DND-41 (cell line): ENCODE measurements at regions not wholly inside any gene's neighbourhood (a gene's known extent, or its start where the extent isn't known, plus 50 kb on each side); places are given as distances from the start of the nearest gene placed in this dataset.

ENCODE experiments used
- ATAC-seq: fragments of 200-7000 bp; cut with Tn5 transposase; 3 replicates; pipeline ENCODE4 v1.9.1; 2021; ENCODE audit warnings: low read depth; ENCODE audit not compliant: insufficient read depth
- DNase-seq: peaks from one replicate; pipeline ENCODE4 v3.0.0-alpha.2; 2020
- H2AFZ ChIP-seq: 2 replicates; pipeline ENCODE4 v1.6.0; 2012; ENCODE audit warnings: low read depth, low read length
- H3K27ac ChIP-seq: 2 replicates; pipeline ENCODE4 v1.5.1; 2012; ENCODE audit warnings: low read length, inconsistent platforms
- H3K27me3 ChIP-seq: fragments of 200-600 bp; sonication (generic); 2 replicates; pipeline ENCODE4 v1.6.0; 2012; ENCODE audit warnings: low read length, mild to moderate bottlenecking, inconsistent platforms; ENCODE audit not compliant: insufficient read depth, poor library complexity
- H3K36me3 ChIP-seq: 2 replicates; pipeline ENCODE4 v1.5.1; 2012; ENCODE audit warnings: low read length, inconsistent platforms; ENCODE audit not compliant: insufficient read depth
- H3K4me1 ChIP-seq: 2 replicates; pipeline ENCODE4 v1.5.1; 2012; ENCODE audit warnings: mild to moderate bottlenecking, low read length; ENCODE audit not compliant: insufficient read depth
- H3K4me2 ChIP-seq: 2 replicates; pipeline ENCODE4 v1.6.0; 2012; ENCODE audit warnings: mild to moderate bottlenecking, moderate library complexity, low read length, inconsistent platforms; ENCODE audit not compliant: insufficient read depth
- H3K4me3 ChIP-seq, 2 experiments: fragments of 200-600 bp in 1 of 2; shearing (Covaris generic) in 1 of 2; 2 replicates each; pipeline ENCODE4 v1.5.1; 2012 to 2016; ENCODE audit warnings: inconsistent platforms in 2 of 2, low read length in 2 of 2, mild to moderate bottlenecking in 2 of 2, low read depth in 1 of 2, moderate library complexity in 1 of 2
- H3K79me2 ChIP-seq: 2 replicates; pipeline ENCODE4 v1.6.0; 2012; ENCODE audit warnings: low read length, inconsistent platforms; ENCODE audit not compliant: insufficient read depth
- H3K9ac ChIP-seq: 2 replicates; pipeline ENCODE4 v1.6.0; 2012; ENCODE audit warnings: low read depth, mild to moderate bottlenecking, inconsistent platforms, low read length, moderate library complexity
- H3K9me3 ChIP-seq: 2 replicates; pipeline ENCODE4 v1.5.1; 2012; ENCODE audit warnings: low read length, moderate library complexity, mild to moderate bottlenecking, inconsistent platforms; ENCODE audit not compliant: insufficient read depth, severe bottlenecking
- H4K20me1 ChIP-seq: 2 replicates; pipeline ENCODE4 v1.6.0; 2012; ENCODE audit warnings: low read length; ENCODE audit not compliant: insufficient read depth
- EZH2 ChIP-seq: IDR thresholded peaks from 3 replicates; pipeline ENCODE4 v1.6.1; 2012; ENCODE audit warnings: borderline replicate concordance, low read depth, mild to moderate bottlenecking, moderate library complexity, low read length, inconsistent platforms; ENCODE audit not compliant: severe bottlenecking
- TF ChIP-seq, protein P1 (sequence below): IDR thresholded peaks from 2 replicates; pipeline ENCODE4 v1.5.1; 2012; ENCODE audit warnings: borderline replicate concordance, low read length, moderate library complexity, mild to moderate bottlenecking; ENCODE audit not compliant: poor library complexity, severe bottlenecking; ENCODE audit errors: extremely low read depth

DNA sequence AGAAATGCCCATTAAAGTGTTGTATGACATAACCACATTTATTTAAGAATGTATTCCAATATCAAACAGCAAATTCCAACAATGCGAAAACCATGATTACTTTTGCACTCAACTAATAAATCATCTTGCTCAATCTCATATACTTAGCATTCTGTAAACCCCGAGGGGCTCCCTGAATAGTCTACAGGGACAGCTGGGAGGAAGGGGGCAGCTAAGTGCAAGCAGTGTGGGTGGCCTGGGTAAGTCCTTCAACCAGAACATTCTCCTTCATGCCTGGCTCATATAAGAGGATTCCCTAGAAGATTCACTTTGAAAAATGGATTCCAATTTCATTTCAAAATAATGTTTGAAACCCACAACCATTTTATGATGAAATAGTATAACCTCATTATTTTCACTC is 355.5 kb downstream of the CDC14C start:
- no peak for ATAC-seq
- no peak for DNase-seq
- Histone ChIP-seq H4K20me1 (no peaks in the 10 kb centered on the region), H3K9me3 (no peaks in the 10 kb centered on the region), H3K4me1 (no peaks in the 10 kb centered on the region), H3K79me2 (no peaks in the 10 kb centered on the region), H3K4me2 (no peak overlapping the region), H3K27ac (no peak overlapping the region), H3K27me3 (no peaks in the 10 kb centered on the region), H3K36me3 (no peaks in the 10 kb centered on the region), H3K9ac (no peak overlapping the region), H3K4me3 (no peak overlapping the region), H2AFZ (no peak overlapping the region)
- TF ChIP-seq, protein P1, sequence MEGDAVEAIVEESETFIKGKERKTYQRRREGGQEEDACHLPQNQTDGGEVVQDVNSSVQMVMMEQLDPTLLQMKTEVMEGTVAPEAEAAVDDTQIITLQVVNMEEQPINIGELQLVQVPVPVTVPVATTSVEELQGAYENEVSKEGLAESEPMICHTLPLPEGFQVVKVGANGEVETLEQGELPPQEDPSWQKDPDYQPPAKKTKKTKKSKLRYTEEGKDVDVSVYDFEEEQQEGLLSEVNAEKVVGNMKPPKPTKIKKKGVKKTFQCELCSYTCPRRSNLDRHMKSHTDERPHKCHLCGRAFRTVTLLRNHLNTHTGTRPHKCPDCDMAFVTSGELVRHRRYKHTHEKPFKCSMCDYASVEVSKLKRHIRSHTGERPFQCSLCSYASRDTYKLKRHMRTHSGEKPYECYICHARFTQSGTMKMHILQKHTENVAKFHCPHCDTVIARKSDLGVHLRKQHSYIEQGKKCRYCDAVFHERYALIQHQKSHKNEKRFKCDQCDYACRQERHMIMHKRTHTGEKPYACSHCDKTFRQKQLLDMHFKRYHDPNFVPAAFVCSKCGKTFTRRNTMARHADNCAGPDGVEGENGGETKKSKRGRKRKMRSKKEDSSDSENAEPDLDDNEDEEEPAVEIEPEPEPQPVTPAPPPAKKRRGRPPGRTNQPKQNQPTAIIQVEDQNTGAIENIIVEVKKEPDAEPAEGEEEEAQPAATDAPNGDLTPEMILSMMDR = no peak
- no peak for TF ChIP-seq EZH2

DNA sequence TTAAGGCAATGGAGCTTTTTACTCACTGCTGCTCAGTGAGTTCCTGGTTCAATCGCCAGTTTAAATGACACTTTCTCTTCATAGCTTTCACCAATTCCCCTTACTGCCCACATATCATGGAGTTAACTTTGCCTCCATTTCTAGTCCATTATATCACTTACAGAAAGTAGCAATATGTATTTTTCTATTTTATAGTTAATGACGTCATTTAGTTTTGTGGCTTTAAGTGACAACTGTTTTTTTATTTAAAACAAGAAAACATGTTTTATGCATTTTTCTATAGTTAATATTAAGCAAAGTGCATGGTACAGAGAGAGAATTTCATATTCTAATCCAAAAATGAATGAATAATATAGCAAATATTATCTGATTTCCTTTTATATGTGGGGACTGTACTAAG is 363.3 kb downstream of the CDC14C start:
- H3K9ac ChIP-seq = no peak overlapping the region
- no peak overlapping the region for H3K4me3 ChIP-seq
- no peak for ATAC-seq
- H3K27ac ChIP-seq = no peak overlapping the region
- no peaks in the 10 kb centered on the region for H3K79me2 ChIP-seq
- H2AFZ ChIP-seq = no peak overlapping the region
- H3K27me3 ChIP-seq = peaks cover 4% of the 10 kb centered on the region
- no peaks in the 10 kb centered on the region for H4K20me1 ChIP-seq
- H3K4me1 ChIP-seq = no peaks in the 10 kb centered on the region
- no peaks in the 10 kb centered on the region for H3K9me3 ChIP-seq
- DNase-seq = no peak
- TF ChIP-seq, protein P1 = no peak
- TF ChIP-seq EZH2 = no peak
- no peak overlapping the region for H3K4me2 ChIP-seq
- no peaks in the 10 kb centered on the region for H3K36me3 ChIP-seq

DNA sequence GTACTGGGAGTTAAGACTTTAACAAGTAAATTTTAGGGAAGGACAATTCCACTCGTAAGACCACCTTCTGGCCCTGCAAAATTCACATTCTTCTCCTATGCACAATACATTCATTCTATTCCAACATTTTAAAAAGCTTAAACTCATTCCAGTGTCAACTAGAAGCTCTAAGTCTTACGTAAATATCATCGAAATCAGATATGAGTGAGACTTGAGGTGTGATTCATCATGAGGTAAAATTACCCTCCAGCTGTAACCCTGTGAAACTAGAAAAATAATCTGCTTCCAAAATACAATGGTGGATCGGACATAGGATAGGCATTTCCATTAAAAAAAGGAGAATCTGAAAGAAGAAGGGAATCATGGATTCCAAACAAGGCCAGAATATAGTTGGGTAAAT is 370.3 kb downstream of the CDC14C start:
- ATAC-seq (no peak), DNase-seq (no peak)
- no peaks in the 10 kb centered on the region for H3K36me3 ChIP-seq
- no peaks in the 10 kb centered on the region for H3K4me1 ChIP-seq
- no peak overlapping the region for H2AFZ ChIP-seq
- H3K9me3 ChIP-seq = no peaks in the 10 kb centered on the region
- peaks cover 3% of the 10 kb centered on the region for H3K27me3 ChIP-seq
- H3K4me2 ChIP-seq = no peak overlapping the region
- H4K20me1 ChIP-seq = no peaks in the 10 kb centered on the region
- no peak overlapping the region for H3K27ac ChIP-seq
- TF ChIP-seq EZH2 = no peak
- TF ChIP-seq, protein P1 = no peak
- no peak overlapping the region for H3K4me3 ChIP-seq
- H3K79me2 ChIP-seq = no peaks in the 10 kb centered on the region
- no peak overlapping the region for H3K9ac ChIP-seq

DNA sequence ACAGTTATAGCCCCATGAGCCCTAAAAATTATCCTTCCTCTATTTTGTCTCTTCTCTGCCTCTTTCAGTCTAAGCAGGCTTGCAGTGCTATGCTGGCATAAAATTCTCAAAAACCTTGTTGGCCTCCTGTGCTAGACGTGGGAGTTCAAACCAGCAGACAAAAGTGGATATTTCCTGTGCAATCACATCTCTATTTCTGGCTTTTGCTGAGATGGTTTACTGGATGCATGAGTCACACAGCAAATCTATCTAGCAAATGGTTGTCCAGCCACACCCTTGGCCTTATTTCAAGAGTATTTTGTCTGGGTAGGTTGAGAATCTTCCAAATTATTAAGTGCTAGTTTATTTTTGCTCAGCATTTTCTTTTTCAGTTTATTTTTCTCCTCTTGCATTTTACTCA is 370.8 kb downstream of the CDC14C start:
- TF ChIP-seq, protein P1 = no peak
- no peak for TF ChIP-seq EZH2
- Histone ChIP-seq H3K27ac (no peak overlapping the region), H4K20me1 (no peaks in the 10 kb centered on the region), H3K79me2 (no peaks in the 10 kb centered on the region), H3K27me3 (peaks cover 3% of the 10 kb centered on the region), H3K9ac (no peak overlapping the region), H3K9me3 (no peaks in the 10 kb centered on the region), H3K4me1 (no peaks in the 10 kb centered on the region), H3K4me2 (no peak overlapping the region), H2AFZ (no peak overlapping the region), H3K36me3 (no peaks in the 10 kb centered on the region), H3K4me3 (no peak overlapping the region)
- DNase-seq = no peak
- no peak for ATAC-seq
